PC-9 (cell line): ENCODE measurements at regions not wholly inside any gene's neighbourhood (a gene's known extent, or its start where the extent isn't known, plus 50 kb on each side); places are given as distances from the start of the nearest gene placed in this dataset.

Source experiments
- BruUV-seq: library from RNA; stranded (reverse); fragments of 400-500 nt; replicated peaks from 2 replicates; lab custom pipeline; 2021; lab: Mats Ljungman, UMichigan
- CTCF ChIA-PET: fragments of 300-600 bp; sonication (Branson Sonifier 250); formaldehyde crosslinking; loops from one replicate; lab custom pipeline; 2022; ENCODE audit warnings: antibody characterized with exemption; lab: Charles Lee
- POLR2A ChIA-PET: fragments of 300-600 bp; sonication (Branson Sonifier 250); formaldehyde crosslinking; loops from one replicate; lab custom pipeline; 2022; ENCODE audit warnings: antibody characterized with exemption; ENCODE audit not compliant: unreplicated experiment; lab: Charles Lee
- DNase-seq, 2 experiments: peaks; one replicate each; pipeline versions ENCODE4 v3.0.0 to v3.0.0-alpha.2; 2015 to 2022; ENCODE audit warnings: mixed read lengths in 1 of 2
- H2AFZ ChIP-seq: fragments of 200-600 bp; sonication (generic); 2 replicates; pipeline ENCODE4 v1.8.1; 2017; ENCODE audit warnings: antibody characterized with exemption
- H3F3A ChIP-seq: fragments of 200-600 bp; sonication (generic); 2 replicates; pipeline ENCODE4 v1.8.1; 2017; ENCODE audit warnings: antibody characterized with exemption, mild to moderate bottlenecking, low read depth; ENCODE audit not compliant: insufficient read depth
- H3K27ac ChIP-seq: fragments of 200-600 bp; sonication (generic); 2 replicates; pipeline ENCODE4 v1.6.1; 2016; ENCODE audit warnings: mixed run types
- H3K27me3 ChIP-seq: fragments of 200-600 bp; sonication (generic); 2 replicates; pipeline ENCODE4 v1.6.1; 2016; ENCODE audit warnings: low read depth, mixed run types; ENCODE audit not compliant: insufficient read depth
- H3K36me3 ChIP-seq: fragments of 200-600 bp; sonication (generic); 2 replicates; pipeline ENCODE4 v1.6.1; 2016; ENCODE audit warnings: low read depth, mixed run types
- H3K4me1 ChIP-seq: fragments of 200-600 bp; sonication (generic); replicated peaks from 2 replicates; pipeline ENCODE4 v1.6.1; 2016; ENCODE audit warnings: mixed run types; ENCODE audit not compliant: insufficient read depth
- H3K4me2 ChIP-seq: fragments of 200-600 bp; sonication (generic); 2 replicates; pipeline ENCODE4 v1.6.1; 2017; ENCODE audit warnings: mixed run types
- H3K4me3 ChIP-seq: fragments of 200-600 bp; sonication (generic); 2 replicates; pipeline ENCODE4 v1.6.1; 2016; ENCODE audit warnings: mixed run types
- H3K79me2 ChIP-seq: fragments of 200-600 bp; sonication (generic); 2 replicates; pipeline ENCODE4 v1.6.1; 2017; ENCODE audit warnings: low read depth, mixed run types
- H3K9me2 ChIP-seq: fragments of 200-600 bp; sonication (generic); 2 replicates; pipeline ENCODE4 v1.8.1; 2017; ENCODE audit warnings: mild to moderate bottlenecking; ENCODE audit not compliant: insufficient read depth
- H3K9me3 ChIP-seq: fragments of 200-600 bp; sonication (generic); 2 replicates; pipeline ENCODE4 v1.8.1; 2016; ENCODE audit warnings: low read depth; ENCODE audit not compliant: insufficient read depth
- H4K20me1 ChIP-seq: fragments of 200-600 bp; sonication (generic); 2 replicates; pipeline ENCODE4 v1.8.1; 2017; ENCODE audit not compliant: insufficient read depth
- CTCF ChIP-seq: fragments of 200-600 bp; sonication (generic); conservative IDR thresholded peaks from 2 replicates; pipeline ENCODE4 v1.6.1; 2017; ENCODE audit warnings: mixed run types, antibody characterized with exemption, mild to moderate bottlenecking, moderate library complexity
- EZH2 ChIP-seq: fragments of 200-600 bp; sonication (generic); IDR thresholded peaks from 2 replicates; pipeline ENCODE4 v1.8.0; 2017; ENCODE audit warnings: antibody characterized with exemption, low read depth
- intact Hi-C: fragments of 100-400 bp; cut with micrococcal nuclease; formaldehyde crosslinking; loops from one replicate; pipeline ENCODE4 v1.10.0; 2022; ENCODE audit not compliant: unreplicated experiment

GRCh38 chr12:14261861-14262260 is 103.6 kb upstream of the ATF7IP start:
- peaks cover 13% of the 10 kb centered on the region for H3F3A ChIP-seq
- no peak overlapping the region for H3K4me3 ChIP-seq
- intact Hi-C loops = no loop called here
- H3K27me3 ChIP-seq = no peaks in the 10 kb centered on the region
- TF ChIP-seq EZH2 (no peak), CTCF (no peak)
- peaks cover 35% of the 10 kb centered on the region for H3K4me1 ChIP-seq
- CTCF ChIA-PET = no interaction called here
- H2AFZ ChIP-seq = no peak overlapping the region
- H3K9me3 ChIP-seq = peaks cover 8% of the 10 kb centered on the region; the same call in 1 of the 2 replicates
- POLR2A ChIA-PET = interaction anchor here (0.8 kb wide), 1 partner anchor 104 kb away, joined by 4 read pairs; the partner anchor contains the start of gene ATF7IP
- no peaks in the 10 kb centered on the region for H3K79me2 ChIP-seq
- H4K20me1 ChIP-seq = no peaks in the 10 kb centered on the region
- BruUV-seq = no TSS peak
- H3K36me3 ChIP-seq = no peaks in the 10 kb centered on the region
- DNase-seq = no peak
- no peak overlapping the region for H3K4me2 ChIP-seq
- no peak overlapping the region for H3K27ac ChIP-seq
- no peaks in the 10 kb centered on the region for H3K9me2 ChIP-seq

- Histone ChIP-seq H3K27me3 (no peaks in the 10 kb centered on the region), H4K20me1 (no peaks in the 10 kb centered on the region), H3K36me3 (no peaks in the 10 kb centered on the region), H3F3A (peaks cover 7% of the 10 kb centered on the region), H3K9me3 (peaks cover 8% of the 10 kb centered on the region; the same call in 1 of the 2 replicates), H3K4me2 (no peak overlapping the region), H3K27ac (no peak overlapping the region), H3K4me3 (no peak overlapping the region), H2AFZ (no peak overlapping the region), H3K79me2 (no peaks in the 10 kb centered on the region), H3K4me1 (peaks cover 27% of the 10 kb centered on the region), H3K9me2 (no peaks in the 10 kb centered on the region)
- ChIA-PET POLR2A (no interaction called here), CTCF (interaction anchor here (0.7 kb wide), 1 partner anchor 1765 kb away, joined by 6 read pairs; no protein-coding TSS in a partner anchor)
- intact Hi-C loops = no loop called here
- BruUV-seq = no TSS peak
- TF ChIP-seq CTCF (no peak), EZH2 (no peak)
- DNase-seq = no peak
Measured at GRCh38 chr12:14262771-14263511, 102.5 kb upstream of the ATF7IP start.

GRCh38 chr12:14263742-14264141 is 101.7 kb upstream of the ATF7IP start:
- POLR2A ChIA-PET = no interaction called here
- Histone ChIP-seq H3K4me1 (peaks cover 19% of the 10 kb centered on the region), H3F3A (no peaks in the 10 kb centered on the region; the same call in none of the 2 replicates), H3K4me2 (no peak overlapping the region), H3K36me3 (no peaks in the 10 kb centered on the region), H3K27me3 (no peaks in the 10 kb centered on the region), H3K9me2 (no peaks in the 10 kb centered on the region), H3K79me2 (no peaks in the 10 kb centered on the region), H3K9me3 (peaks cover 8% of the 10 kb centered on the region; the same call in 1 of the 2 replicates), H2AFZ (no peak overlapping the region), H4K20me1 (no peaks in the 10 kb centered on the region), H3K27ac (no peak overlapping the region), H3K4me3 (no peak overlapping the region)
- TF ChIP-seq CTCF (no peak), EZH2 (no peak)
- CTCF ChIA-PET = interaction anchor here (0.7 kb wide), 1 partner anchor 1766 kb away, joined by 6 read pairs; no protein-coding TSS in a partner anchor
- no TSS peak for BruUV-seq
- DNase-seq = peak in 1 of 2 experiments; percentile 58
- intact Hi-C loops = no loop called here
